ENCODE measurements at regions not wholly inside any gene's neighbourhood (a gene's known extent, or its start where the extent isn't known, plus 50 kb on each side); places are given as distances from the start of the nearest gene placed in this dataset.

DNA sequence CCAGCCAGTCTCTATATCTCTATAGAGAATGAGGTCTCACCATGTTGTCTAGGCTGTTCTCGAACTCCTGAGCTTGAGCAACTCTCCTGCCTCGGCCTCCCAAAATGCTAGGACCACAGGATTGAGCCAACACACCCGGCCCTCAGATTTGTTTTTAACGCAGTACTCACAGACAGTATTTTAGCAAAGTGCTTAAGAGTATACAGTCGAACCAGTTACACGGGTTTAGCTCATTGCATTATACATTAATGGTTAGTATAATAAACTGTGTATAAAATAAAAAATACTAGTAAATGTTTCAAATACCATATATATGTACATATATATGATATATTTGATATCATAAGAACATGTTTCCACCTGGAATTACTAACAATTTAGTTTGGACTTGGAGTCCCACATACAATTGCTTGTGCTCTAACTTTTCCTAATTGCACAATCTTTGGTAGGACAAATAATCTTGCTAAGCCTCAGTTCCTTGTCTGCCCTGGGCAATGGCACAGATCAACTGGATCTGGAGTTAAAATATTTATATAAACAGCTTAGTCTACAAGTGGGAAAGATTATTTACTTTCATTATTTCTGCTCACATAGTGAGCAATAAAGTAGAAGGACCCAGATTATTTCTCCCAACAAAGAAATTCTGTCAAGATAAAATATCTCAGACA is 508.9 kb upstream of the LRATD1 start:
- TF ChIP-seq, protein P1, sequence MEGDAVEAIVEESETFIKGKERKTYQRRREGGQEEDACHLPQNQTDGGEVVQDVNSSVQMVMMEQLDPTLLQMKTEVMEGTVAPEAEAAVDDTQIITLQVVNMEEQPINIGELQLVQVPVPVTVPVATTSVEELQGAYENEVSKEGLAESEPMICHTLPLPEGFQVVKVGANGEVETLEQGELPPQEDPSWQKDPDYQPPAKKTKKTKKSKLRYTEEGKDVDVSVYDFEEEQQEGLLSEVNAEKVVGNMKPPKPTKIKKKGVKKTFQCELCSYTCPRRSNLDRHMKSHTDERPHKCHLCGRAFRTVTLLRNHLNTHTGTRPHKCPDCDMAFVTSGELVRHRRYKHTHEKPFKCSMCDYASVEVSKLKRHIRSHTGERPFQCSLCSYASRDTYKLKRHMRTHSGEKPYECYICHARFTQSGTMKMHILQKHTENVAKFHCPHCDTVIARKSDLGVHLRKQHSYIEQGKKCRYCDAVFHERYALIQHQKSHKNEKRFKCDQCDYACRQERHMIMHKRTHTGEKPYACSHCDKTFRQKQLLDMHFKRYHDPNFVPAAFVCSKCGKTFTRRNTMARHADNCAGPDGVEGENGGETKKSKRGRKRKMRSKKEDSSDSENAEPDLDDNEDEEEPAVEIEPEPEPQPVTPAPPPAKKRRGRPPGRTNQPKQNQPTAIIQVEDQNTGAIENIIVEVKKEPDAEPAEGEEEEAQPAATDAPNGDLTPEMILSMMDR (conservative IDR thresholded peaks at IDR 0.05) = no peak
- no peak for TF ChIP-seq ZFX (IDR thresholded peaks at IDR 0.05)

Data from C4-2B (cell line).